ENCODE measurements at regions not wholly inside any gene's neighbourhood (a gene's known extent, or its start where the extent isn't known, plus 50 kb on each side); places are given as distances from the start of the nearest gene placed in this dataset.

DNA sequence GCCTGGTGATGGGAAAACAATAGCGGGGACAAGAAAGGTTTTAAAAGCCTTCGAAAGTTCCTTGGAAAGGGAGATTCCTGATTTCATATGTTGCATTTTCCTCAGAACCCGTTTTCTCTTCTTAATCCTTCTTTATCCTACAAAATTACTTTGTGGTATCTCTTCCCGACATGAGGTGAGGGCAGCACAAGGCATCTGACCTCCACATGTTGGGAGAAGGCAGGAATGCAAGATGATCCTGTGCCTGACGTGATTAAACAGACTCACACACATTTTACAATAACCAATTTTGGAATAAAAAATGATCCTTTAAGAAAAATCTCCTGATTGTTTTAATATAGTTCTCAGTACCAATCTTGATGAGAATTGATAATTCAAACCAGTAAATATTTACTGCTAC lies 153.3 kb upstream of the MKLN1 start:
- no peak overlapping the region for H3K27ac ChIP-seq (ENCODE audit: insufficient read depth, low read length)
- no peak overlapping the region for H3K4me3 ChIP-seq (replicated peaks in 1 of 4; ENCODE audit: control extremely low read depth in 1 of 4, insufficient read depth in 1 of 4, low read depth in 3 of 4, low read length in 4 of 4)
- no peaks in the 10 kb centered on the region for H4K20me1 ChIP-seq (ENCODE audit: control insufficient read depth, extremely low read depth, insufficient read depth, low read length)
- no peak overlapping the region for H3K9ac ChIP-seq (ENCODE audit: insufficient read depth, low read length)
- no peaks in the 10 kb centered on the region for H3K36me3 ChIP-seq (ENCODE audit: control insufficient read depth, insufficient read depth, low read length)
- no peaks in the 10 kb centered on the region for H3K27me3 ChIP-seq (ENCODE audit: control insufficient read depth, insufficient read depth, low read length)
- DNase-seq (ENCODE audit: low read depth in 2 of 2) = no peak
- no peaks in the 10 kb centered on the region for H3K79me2 ChIP-seq (ENCODE audit: control insufficient read depth, insufficient read depth, low read length)
- peaks cover 2% of the 10 kb centered on the region for H3K4me1 ChIP-seq (ENCODE audit: control insufficient read depth, extremely low read depth, insufficient read depth, low read length)
- H3K4me2 ChIP-seq (ENCODE audit: extremely low read depth, insufficient read depth, low read length) = no peak overlapping the region
- TF ChIP-seq EZH2 (IDR thresholded peaks at IDR 0.05; ENCODE audit: low read length, missing control alignments) = no peak
- TF ChIP-seq, protein P1, sequence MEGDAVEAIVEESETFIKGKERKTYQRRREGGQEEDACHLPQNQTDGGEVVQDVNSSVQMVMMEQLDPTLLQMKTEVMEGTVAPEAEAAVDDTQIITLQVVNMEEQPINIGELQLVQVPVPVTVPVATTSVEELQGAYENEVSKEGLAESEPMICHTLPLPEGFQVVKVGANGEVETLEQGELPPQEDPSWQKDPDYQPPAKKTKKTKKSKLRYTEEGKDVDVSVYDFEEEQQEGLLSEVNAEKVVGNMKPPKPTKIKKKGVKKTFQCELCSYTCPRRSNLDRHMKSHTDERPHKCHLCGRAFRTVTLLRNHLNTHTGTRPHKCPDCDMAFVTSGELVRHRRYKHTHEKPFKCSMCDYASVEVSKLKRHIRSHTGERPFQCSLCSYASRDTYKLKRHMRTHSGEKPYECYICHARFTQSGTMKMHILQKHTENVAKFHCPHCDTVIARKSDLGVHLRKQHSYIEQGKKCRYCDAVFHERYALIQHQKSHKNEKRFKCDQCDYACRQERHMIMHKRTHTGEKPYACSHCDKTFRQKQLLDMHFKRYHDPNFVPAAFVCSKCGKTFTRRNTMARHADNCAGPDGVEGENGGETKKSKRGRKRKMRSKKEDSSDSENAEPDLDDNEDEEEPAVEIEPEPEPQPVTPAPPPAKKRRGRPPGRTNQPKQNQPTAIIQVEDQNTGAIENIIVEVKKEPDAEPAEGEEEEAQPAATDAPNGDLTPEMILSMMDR (conservative IDR thresholded peaks at IDR 0.05 in 1 of 2, IDR thresholded peaks at IDR 0.05 in 1 of 2; ENCODE audit: low read depth in 1 of 2, low read length in 2 of 2) = no peak
- no peak overlapping the region for H2AFZ ChIP-seq (ENCODE audit: low read length)
- no peaks in the 10 kb centered on the region for H3K9me3 ChIP-seq (ENCODE audit: control insufficient read depth, insufficient read depth, low read depth, low read length)

DNA sequence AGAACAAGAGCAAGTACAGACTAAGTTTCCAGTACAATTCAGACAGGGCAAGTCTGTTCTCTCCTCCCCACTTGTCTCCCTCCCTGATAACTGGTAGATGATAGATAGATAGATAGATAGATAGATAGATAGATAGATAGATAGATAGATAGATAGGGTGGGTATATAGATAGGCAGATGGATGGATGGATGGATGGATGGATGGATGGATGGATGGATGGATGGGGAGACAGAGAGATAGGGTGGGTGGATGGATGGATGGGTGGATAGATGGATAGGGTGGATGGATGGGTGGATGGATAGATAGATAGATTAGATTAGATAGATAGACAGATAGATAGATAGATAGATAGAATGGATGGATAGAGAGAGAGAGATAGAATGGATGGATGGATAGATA lies 152.8 kb upstream of the MKLN1 start:
- Histone ChIP-seq H3K9ac (ENCODE audit: insufficient read depth, low read length) (no peak overlapping the region), H3K4me1 (ENCODE audit: control insufficient read depth, extremely low read depth, insufficient read depth, low read length) (peaks cover 2% of the 10 kb centered on the region), H3K79me2 (ENCODE audit: control insufficient read depth, insufficient read depth, low read length) (no peaks in the 10 kb centered on the region), H3K4me3 (replicated peaks in 1 of 4; ENCODE audit: control extremely low read depth in 1 of 4, insufficient read depth in 1 of 4, low read depth in 3 of 4, low read length in 4 of 4) (no peak overlapping the region), H3K36me3 (ENCODE audit: control insufficient read depth, insufficient read depth, low read length) (no peaks in the 10 kb centered on the region), H3K9me3 (ENCODE audit: control insufficient read depth, insufficient read depth, low read depth, low read length) (no peaks in the 10 kb centered on the region), H2AFZ (ENCODE audit: low read length) (no peak overlapping the region), H3K27me3 (ENCODE audit: control insufficient read depth, insufficient read depth, low read length) (no peaks in the 10 kb centered on the region), H3K4me2 (ENCODE audit: extremely low read depth, insufficient read depth, low read length) (no peak overlapping the region), H3K27ac (ENCODE audit: insufficient read depth, low read length) (no peak overlapping the region), H4K20me1 (ENCODE audit: control insufficient read depth, extremely low read depth, insufficient read depth, low read length) (no peaks in the 10 kb centered on the region)
- DNase-seq (ENCODE audit: low read depth in 2 of 2) = no peak
- TF ChIP-seq EZH2 (IDR thresholded peaks at IDR 0.05; ENCODE audit: low read length, missing control alignments) = no peak
- TF ChIP-seq, protein P1 (conservative IDR thresholded peaks at IDR 0.05 in 1 of 2, IDR thresholded peaks at IDR 0.05 in 1 of 2; ENCODE audit: low read depth in 1 of 2, low read length in 2 of 2) = no peak

DNA sequence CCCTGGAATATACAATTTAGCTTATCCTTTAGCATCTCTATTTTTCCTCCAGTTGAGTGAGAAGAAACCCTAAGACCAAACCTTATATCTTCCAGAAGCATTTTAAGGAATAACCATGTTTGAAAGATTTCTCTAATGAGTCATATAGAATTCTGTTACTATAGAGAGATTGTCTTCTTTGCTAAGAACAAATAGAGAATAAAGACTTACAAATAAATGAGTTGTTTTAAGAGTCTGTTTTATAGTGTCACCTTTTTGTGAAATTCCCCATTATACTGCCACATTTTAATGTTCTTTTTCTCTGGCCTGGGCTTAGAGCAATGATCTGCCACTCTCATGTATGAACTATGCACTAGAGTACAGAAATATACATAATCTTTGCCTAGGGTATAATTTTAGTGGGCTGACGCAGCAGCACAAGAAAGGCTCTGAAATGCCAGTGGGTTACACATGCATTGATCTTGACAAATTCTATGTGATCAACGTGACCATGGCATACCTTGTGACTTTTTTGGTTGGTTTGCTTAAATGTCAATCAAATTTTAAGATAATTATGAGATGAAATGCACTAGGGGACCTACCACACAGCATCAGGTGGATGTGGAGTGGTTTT lies 145.1 kb upstream of the MKLN1 start:
- Histone ChIP-seq H3K79me2 (ENCODE audit: control insufficient read depth, insufficient read depth, low read length) (no peaks in the 10 kb centered on the region), H2AFZ (ENCODE audit: low read length) (no peak overlapping the region), H3K27me3 (ENCODE audit: control insufficient read depth, insufficient read depth, low read length) (no peaks in the 10 kb centered on the region), H3K9me3 (ENCODE audit: control insufficient read depth, insufficient read depth, low read depth, low read length) (no peaks in the 10 kb centered on the region), H3K27ac (ENCODE audit: insufficient read depth, low read length) (no peak overlapping the region), H3K9ac (ENCODE audit: insufficient read depth, low read length) (no peak overlapping the region), H3K4me3 (replicated peaks in 1 of 4; ENCODE audit: control extremely low read depth in 1 of 4, insufficient read depth in 1 of 4, low read depth in 3 of 4, low read length in 4 of 4) (no peak overlapping the region), H4K20me1 (ENCODE audit: control insufficient read depth, extremely low read depth, insufficient read depth, low read length) (no peaks in the 10 kb centered on the region), H3K36me3 (ENCODE audit: control insufficient read depth, insufficient read depth, low read length) (no peaks in the 10 kb centered on the region), H3K4me2 (ENCODE audit: extremely low read depth, insufficient read depth, low read length) (no peak overlapping the region), H3K4me1 (ENCODE audit: control insufficient read depth, extremely low read depth, insufficient read depth, low read length) (no peaks in the 10 kb centered on the region)
- no peak for DNase-seq (ENCODE audit: low read depth in 2 of 2)
- no peak for TF ChIP-seq EZH2 (IDR thresholded peaks at IDR 0.05; ENCODE audit: low read length, missing control alignments)
- TF ChIP-seq, protein P1 (conservative IDR thresholded peaks at IDR 0.05 in 1 of 2, IDR thresholded peaks at IDR 0.05 in 1 of 2; ENCODE audit: low read depth in 1 of 2, low read length in 2 of 2) = no peak
